HepG2 (cell line): ENCODE measurements at regions not wholly inside any gene's neighbourhood (a gene's known extent, or its start where the extent isn't known, plus 50 kb on each side); places are given as distances from the start of the nearest gene placed in this dataset.

Experiments used
- AFF4 ChIP-seq: sonication (generic); formaldehyde crosslinking; IDR thresholded peaks from 2 replicates; pipeline ENCODE4 v1.4.0; 2020; ENCODE audit warnings: missing genetic modification reagents
- ARID3A ChIP-seq: IDR thresholded peaks from 2 replicates; pipeline ENCODE4 v1.6.1; 2012; ENCODE audit warnings: low read depth, low read length, improper control_type of control experiment
- BRF2 ChIP-seq: sonication (generic); formaldehyde crosslinking; IDR thresholded peaks from 2 replicates; pipeline ENCODE4 v1.8.1; 2022; ENCODE audit warnings: mild to moderate bottlenecking, missing genetic modification reagents
- CAMTA2 ChIP-seq: sonication (generic); formaldehyde crosslinking; IDR thresholded peaks from 2 replicates; pipeline ENCODE4 v1.4.0; 2020; ENCODE audit warnings: mild to moderate bottlenecking, missing genetic modification reagents, borderline replicate concordance
- E2F1 ChIP-seq: sonication (generic); formaldehyde crosslinking; IDR thresholded peaks from 2 replicates; pipeline ENCODE4 v1.5.0; 2020; ENCODE audit warnings: missing genetic modification reagents
- FOXK2 ChIP-seq: fragments of 450-650 bp; IDR thresholded peaks from 2 replicates; pipeline ENCODE4 v1.6.1; 2016
- JUND ChIP-seq: sonication (generic); formaldehyde crosslinking; IDR thresholded peaks from 2 replicates; pipeline ENCODE4 v1.8.0; 2022; ENCODE audit warnings: mild to moderate bottlenecking, missing genetic modification reagents
- KDM2A ChIP-seq: sonication (generic); formaldehyde crosslinking; IDR thresholded peaks from 2 replicates; pipeline ENCODE4 v1.4.0; 2020; ENCODE audit warnings: low read depth, missing genetic modification reagents, borderline replicate concordance
- RNF2 ChIP-seq: fragments of 450-650 bp; conservative IDR thresholded peaks from 2 replicates; pipeline ENCODE4 v1.6.1; 2016; ENCODE audit warnings: low read depth
- ZNF207 ChIP-seq: fragments of 450-650 bp; IDR thresholded peaks from 2 replicates; pipeline ENCODE4 v1.6.1; 2016; ENCODE audit warnings: antibody characterized with exemption, borderline replicate concordance
- ZNF569 ChIP-seq: sonication (generic); formaldehyde crosslinking; IDR thresholded peaks from 2 replicates; pipeline ENCODE4 v1.5.0; 2020; ENCODE audit warnings: mild to moderate bottlenecking, missing genetic modification reagents, moderate library complexity, borderline replicate concordance
- ZNF737 ChIP-seq: sonication (generic); formaldehyde crosslinking; IDR thresholded peaks from 2 replicates; pipeline ENCODE4 v1.5.0; 2020; ENCODE audit warnings: missing genetic modification reagents, mild to moderate bottlenecking, borderline replicate concordance

- TF ChIP-seq E2F1 (CRISPR knock-in tag) (no peak), AFF4 (no peak), JUND (CRISPR knock-in tag) (peak; percentile 94), CAMTA2 (CRISPR knock-in tag) (no peak), RNF2 (no peak), ZNF207 (no peak), ARID3A (no peak), BRF2 (CRISPR knock-in tag) (no peak), KDM2A (CRISPR knock-in tag) (no peak), FOXK2 (no peak), ZNF569 (CRISPR knock-in tag) (no peak), ZNF737 (CRISPR knock-in tag) (no peak)
Measured at GRCh38 chr12:60266381-60266852, 670.6 kb downstream of the SLC16A7 start (continued).
